Testis (tissue), 2 donors: ENCODE measurements at regions not wholly inside any gene's neighbourhood (a gene's known extent, or its start where the extent isn't known, plus 50 kb on each side); places are given as distances from the start of the nearest gene placed in this dataset.

Experiments used
- DNase-seq: peaks from one replicate; pipeline ENCODE4 v3.0.0-alpha.2; 2019
- H3K27ac ChIP-seq, 2 donors: fragments of 200-600 bp; sonication (generic); one replicate each; pipeline ENCODE4 v1.5.1; 2019
- H3K27me3 ChIP-seq: fragments of 200-600 bp; sonication (generic); one replicate; pipeline ENCODE4 v1.5.1; 2019
- H3K36me3 ChIP-seq: fragments of 200-600 bp; sonication (generic); one replicate; pipeline ENCODE4 v1.5.1; 2017; ENCODE audit warnings: low read depth; ENCODE audit errors: missing control alignments
- H3K4me1 ChIP-seq: fragments of 200-600 bp; sonication (generic); one replicate; pipeline ENCODE4 v1.5.1; 2019
- H3K4me3 ChIP-seq, 2 donors: fragments of 200-600 bp; sonication (generic); one replicate each; pipeline ENCODE4 v1.5.1; 2017 to 2019
- H3K9me3 ChIP-seq: fragments of 200-600 bp; sonication (generic); one replicate; pipeline ENCODE4 v1.5.1; 2017
- POLR2A ChIP-seq: fragments of 450-650 bp; IDR thresholded peaks from one replicate; pipeline ENCODE4 v1.6.1; 2017; ENCODE audit warnings: antibody characterized with exemption, mild to moderate bottlenecking, moderate library complexity
- WGBS, 2 donors: methylation state at CpG; one replicate each; pipeline ENCODE4 v1.1.5; 2018; 5-methylcytosine and 5-hydroxymethylcytosine counted together
- intact Hi-C: fragments of 100-400 bp; cut with DNase I; formaldehyde crosslinking; loops from one replicate; pipeline ENCODE4 v1.15.1; 2023; ENCODE audit warnings: low total_unique reads
- TF ChIP-seq, protein P1 (sequence below), 3 experiments: fragments of 450-650 bp in 2 of 3; fragments of 200-600 bp in 1 of 3; sonication (generic) in 1 of 3; IDR thresholded peaks; one replicate each; pipeline ENCODE4 v1.5.1; 2016 to 2019; ENCODE audit warnings: antibody characterized with exemption in 3 of 3, mild to moderate bottlenecking in 2 of 3, moderate library complexity in 1 of 3

DNA sequence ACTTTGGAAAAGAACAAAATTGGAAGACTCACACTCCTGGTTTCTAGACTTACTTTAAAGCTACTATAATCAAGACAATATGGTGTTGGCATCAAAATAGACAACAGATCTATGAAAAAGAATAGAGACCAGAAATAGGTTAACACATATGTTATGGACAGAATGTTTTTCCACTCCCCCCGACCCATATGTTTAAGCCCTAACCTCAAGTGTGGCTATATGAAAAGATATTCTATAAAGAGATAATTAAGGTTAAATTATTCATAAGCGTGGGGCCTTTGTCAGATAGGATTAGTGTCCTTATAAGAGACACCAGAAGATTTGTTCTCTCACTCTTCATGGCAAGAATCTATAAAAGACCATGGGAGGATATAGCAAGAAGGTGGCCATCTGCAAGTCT, 440.0 kb downstream of the AASDHPPT start:
- no peaks in the 10 kb centered on the region for H3K9me3 ChIP-seq
- H3K27ac ChIP-seq: no peak overlapping the region
- TF ChIP-seq POLR2A: no peak
- TF ChIP-seq, protein P1, sequence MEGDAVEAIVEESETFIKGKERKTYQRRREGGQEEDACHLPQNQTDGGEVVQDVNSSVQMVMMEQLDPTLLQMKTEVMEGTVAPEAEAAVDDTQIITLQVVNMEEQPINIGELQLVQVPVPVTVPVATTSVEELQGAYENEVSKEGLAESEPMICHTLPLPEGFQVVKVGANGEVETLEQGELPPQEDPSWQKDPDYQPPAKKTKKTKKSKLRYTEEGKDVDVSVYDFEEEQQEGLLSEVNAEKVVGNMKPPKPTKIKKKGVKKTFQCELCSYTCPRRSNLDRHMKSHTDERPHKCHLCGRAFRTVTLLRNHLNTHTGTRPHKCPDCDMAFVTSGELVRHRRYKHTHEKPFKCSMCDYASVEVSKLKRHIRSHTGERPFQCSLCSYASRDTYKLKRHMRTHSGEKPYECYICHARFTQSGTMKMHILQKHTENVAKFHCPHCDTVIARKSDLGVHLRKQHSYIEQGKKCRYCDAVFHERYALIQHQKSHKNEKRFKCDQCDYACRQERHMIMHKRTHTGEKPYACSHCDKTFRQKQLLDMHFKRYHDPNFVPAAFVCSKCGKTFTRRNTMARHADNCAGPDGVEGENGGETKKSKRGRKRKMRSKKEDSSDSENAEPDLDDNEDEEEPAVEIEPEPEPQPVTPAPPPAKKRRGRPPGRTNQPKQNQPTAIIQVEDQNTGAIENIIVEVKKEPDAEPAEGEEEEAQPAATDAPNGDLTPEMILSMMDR (IDR thresholded peaks at IDR 0.05): no peak
- no peak for DNase-seq
- no peak overlapping the region for H3K4me3 ChIP-seq
- H3K27me3 ChIP-seq: no peaks in the 10 kb centered on the region
- WGBS, 2 donors: 86 to 95% methylated on average over 2 of the region's 2 CpGs
- H3K36me3 ChIP-seq: no peaks in the 10 kb centered on the region
- H3K4me1 ChIP-seq: no peaks in the 10 kb centered on the region
- intact Hi-C loops: no loop called here

DNA sequence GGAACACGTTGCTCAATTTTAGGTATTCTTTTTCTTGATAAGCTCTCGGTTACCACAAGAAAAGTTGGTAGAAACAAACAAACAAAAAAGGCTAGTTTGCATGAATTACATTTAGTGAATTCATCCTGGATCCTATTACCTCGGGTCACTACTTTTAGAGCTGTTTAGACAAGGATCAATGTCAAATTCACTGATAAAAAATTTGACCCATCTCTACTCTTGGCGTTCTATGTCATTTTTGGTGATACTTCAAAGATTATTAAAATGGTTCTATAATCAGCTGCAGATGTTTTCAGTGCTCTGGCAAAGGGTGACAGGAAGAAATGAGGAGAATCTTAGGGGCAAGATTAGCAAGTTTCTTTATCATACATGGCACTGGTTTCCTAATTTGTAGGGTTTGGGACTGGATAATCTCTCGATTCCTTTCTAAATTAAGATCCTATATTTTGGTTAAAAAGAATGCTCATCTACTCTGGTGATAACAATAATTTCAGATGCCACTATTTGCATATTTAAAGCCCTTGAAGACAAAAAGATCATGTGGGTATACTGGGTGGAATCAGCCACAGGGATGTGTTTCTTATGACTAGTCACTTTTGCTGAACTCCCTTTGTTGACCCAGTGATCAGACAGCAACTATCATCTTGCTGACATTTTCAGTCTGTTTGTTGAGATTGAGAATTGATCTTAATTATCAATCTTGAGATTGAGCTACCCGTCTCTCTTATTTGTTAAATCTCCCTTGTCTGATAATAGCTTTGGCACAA, 442.9 kb downstream of the AASDHPPT start:
- H3K27ac ChIP-seq: no peak overlapping the region

DNA sequence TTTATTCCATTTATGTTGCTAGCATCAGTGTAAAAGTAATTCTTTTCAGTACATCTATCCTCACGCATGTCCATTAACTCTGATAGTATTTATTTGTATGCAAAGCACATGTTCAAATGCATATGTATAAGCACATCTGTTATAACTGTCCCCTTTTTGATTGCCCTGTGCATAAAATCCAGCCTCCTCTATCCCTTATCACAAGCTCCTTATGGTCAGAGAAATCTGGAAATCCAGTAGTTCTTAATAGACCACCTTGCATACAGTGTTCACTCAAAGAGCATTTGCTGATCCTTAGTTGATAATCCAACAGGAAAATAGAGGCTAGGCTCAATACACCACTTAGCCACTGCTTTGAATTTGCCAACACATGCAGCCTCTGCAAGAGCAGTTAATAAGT, 443.5 kb downstream of the AASDHPPT start:
- Histone ChIP-seq H3K9me3 (no peaks in the 10 kb centered on the region), H3K4me1 (no peaks in the 10 kb centered on the region), H3K4me3 (no peak overlapping the region), H3K27ac (no peak overlapping the region), H3K27me3 (no peaks in the 10 kb centered on the region), H3K36me3 (no peaks in the 10 kb centered on the region)
- WGBS, 2 donors: 86 to 93% methylated on average over 1 of the region's 1 CpG
- intact Hi-C loops: no loop called here
- DNase-seq: no peak
- no peak for TF ChIP-seq POLR2A
- TF ChIP-seq, protein P1 (IDR thresholded peaks at IDR 0.05): no peak

More for the DNA sequence above, 442.9 kb downstream of the AASDHPPT start:
- intact Hi-C loops: no loop called here
- no peaks in the 10 kb centered on the region for H3K27me3 ChIP-seq
- H3K4me3 ChIP-seq: no peak overlapping the region
- TF ChIP-seq, protein P1 (IDR thresholded peaks at IDR 0.05): no peak
- TF ChIP-seq POLR2A: no peak
- no peak for DNase-seq
- 74 to 76% methylated on average over 6 of the region's 6 CpGs for WGBS, 2 donors
- no peaks in the 10 kb centered on the region for H3K4me1 ChIP-seq
- H3K9me3 ChIP-seq: no peaks in the 10 kb centered on the region
- H3K36me3 ChIP-seq: no peaks in the 10 kb centered on the region

DNA sequence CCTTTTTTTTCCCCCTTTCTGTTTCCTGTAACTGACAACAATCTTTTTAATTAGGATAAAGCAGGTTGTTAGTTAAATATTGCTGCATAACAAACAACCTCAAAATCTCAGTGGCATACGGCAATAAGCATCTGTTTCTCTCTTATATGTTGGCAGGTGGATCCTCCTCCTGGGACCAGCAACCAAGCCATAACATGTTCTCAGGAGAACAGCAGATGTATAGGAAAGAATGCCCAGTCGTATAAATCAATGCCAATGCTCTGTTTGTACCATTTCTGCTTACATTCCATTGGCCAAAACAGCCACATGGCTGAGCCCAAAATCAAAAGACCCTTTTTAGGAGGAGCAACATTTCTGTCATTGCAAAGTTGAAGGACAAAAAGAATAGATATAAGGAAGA, 445.7 kb downstream of the AASDHPPT start:
- WGBS, 2 donors: 88% methylated on average over 2 of the region's 2 CpGs
- Histone ChIP-seq H3K4me1 (no peaks in the 10 kb centered on the region), H3K9me3 (no peaks in the 10 kb centered on the region), H3K4me3 (no peak overlapping the region), H3K36me3 (no peaks in the 10 kb centered on the region), H3K27me3 (no peaks in the 10 kb centered on the region), H3K27ac (no peak overlapping the region)
- intact Hi-C loops: no loop called here
- DNase-seq: no peak
- no peak for TF ChIP-seq POLR2A
- TF ChIP-seq, protein P1 (IDR thresholded peaks at IDR 0.05): no peak

DNA sequence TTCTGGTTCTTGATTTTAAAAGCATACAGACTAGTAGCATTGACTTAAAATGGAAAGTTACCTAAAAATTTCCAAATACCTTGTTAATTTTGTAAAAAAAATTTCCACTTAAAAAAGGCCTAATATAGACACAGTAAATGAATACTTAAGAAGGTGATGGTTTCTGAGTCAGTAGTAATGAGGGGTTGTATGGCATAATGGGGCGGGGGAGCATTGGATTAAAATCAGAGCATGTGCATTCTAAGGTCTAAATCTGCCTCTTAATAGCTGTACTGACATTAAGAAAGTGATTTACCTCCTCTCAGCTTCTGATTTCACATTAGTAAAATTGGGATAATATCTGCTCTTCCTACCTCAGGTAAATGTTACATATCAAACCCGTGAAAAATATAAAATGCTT, 446.5 kb downstream of the AASDHPPT start:
- no peak for TF ChIP-seq POLR2A
- TF ChIP-seq, protein P1 (IDR thresholded peaks at IDR 0.05): no peak
- 83 to 93% methylated on average over 2 of the region's 2 CpGs for WGBS, 2 donors

More for the DNA sequence above, 446.5 kb downstream of the AASDHPPT start:
- intact Hi-C loops: no loop called here
- no peaks in the 10 kb centered on the region for H3K9me3 ChIP-seq
- no peak overlapping the region for H3K27ac ChIP-seq
- no peak overlapping the region for H3K4me3 ChIP-seq
- no peaks in the 10 kb centered on the region for H3K4me1 ChIP-seq
- H3K27me3 ChIP-seq: no peaks in the 10 kb centered on the region
- no peak for DNase-seq
- no peaks in the 10 kb centered on the region for H3K36me3 ChIP-seq
